ENCODE measurements at regions not wholly inside any gene's neighbourhood (a gene's known extent, or its start where the extent isn't known, plus 50 kb on each side); places are given as distances from the start of the nearest gene placed in this dataset.

- no peak for TF ChIP-seq RCOR1 (IDR thresholded peaks at IDR 0.05; ENCODE audit: borderline replicate concordance in 1 of 2, low read depth in 2 of 2, low read length in 2 of 2)
- no peak for TF ChIP-seq MTA3 (IDR thresholded peaks at IDR 0.05; ENCODE audit: borderline replicate concordance)
- TF ChIP-seq TAL1 (IDR thresholded peaks at IDR 0.05): no peak
- TF ChIP-seq HDAC2 (IDR thresholded peaks at IDR 0.05): no peak
- TF ChIP-seq MCM2 (IDR thresholded peaks at IDR 0.05; ENCODE audit: low read depth): no peak
- TF ChIP-seq DMBX1 (CRISPR knock-in tag; IDR thresholded peaks at IDR 0.05; ENCODE audit: borderline replicate concordance): no peak
- no peak for TF ChIP-seq SAFB (IDR thresholded peaks at IDR 0.05; ENCODE audit: borderline replicate concordance, low read depth, low read length)
- no peak for TF ChIP-seq POLR2G (IDR thresholded peaks at IDR 0.05; ENCODE audit: low read depth, low read length)
- no peak for TF ChIP-seq DACH1 (IDR thresholded peaks at IDR 0.05; ENCODE audit: partially characterized antibody)
- TF ChIP-seq ZNF778 (CRISPR knock-in tag; IDR thresholded peaks at IDR 0.05): no peak
- no peak for TF ChIP-seq RBM34 (IDR thresholded peaks at IDR 0.05; ENCODE audit: borderline replicate concordance, insufficient read depth, low read length)
- no peak for TF ChIP-seq CBFA2T3 (IDR thresholded peaks at IDR 0.05)
- TF ChIP-seq ELK3 (CRISPR knock-in tag; IDR thresholded peaks at IDR 0.05): no peak
- no peak for TF ChIP-seq GATAD2B (IDR thresholded peaks at IDR 0.05; ENCODE audit: borderline replicate concordance)
- no peak for TF ChIP-seq ZNF766 (CRISPR knock-in tag; conservative IDR thresholded peaks at IDR 0.05)
- no peak for TF ChIP-seq PYGO2 (tag; IDR thresholded peaks at IDR 0.05)
- in situ Hi-C loops (cut with MboI) (no loop called here), intact Hi-C loops (cut with micrococcal nuclease) (no loop called here)
- Histone ChIP-seq H3K4me3 (no peak overlapping the region), H3K79me2 (ENCODE audit: control insufficient read depth, insufficient read depth, low read length) (no peaks in the 10 kb centered on the region), H3K27ac (ENCODE audit: extremely low read depth, low read depth, low read length) (no peak overlapping the region), H3K36me3 (ENCODE audit: control insufficient read depth, insufficient read depth, low read length) (no peaks in the 10 kb centered on the region), H3K9ac (ENCODE audit: insufficient read depth in 1 of 2, low read depth in 2 of 2, low read length in 2 of 2) (no peak overlapping the region), H3K9me3 (replicated peaks; ENCODE audit: control insufficient read depth, insufficient read depth, low read depth, low read length) (no peaks in the 10 kb centered on the region), H4K20me1 (replicated peaks; ENCODE audit: control insufficient read depth, insufficient read depth, low read length) (no peaks in the 10 kb centered on the region; the same call in 1 of the 2 replicates), H3K9me1 (ENCODE audit: control insufficient read depth, insufficient read depth, low read length) (no peaks in the 10 kb centered on the region), H3K4me1 (replicated peaks in 1 of 2; ENCODE audit: control insufficient read depth in 2 of 2, insufficient read depth in 2 of 2, low read length in 2 of 2) (no peaks in the 10 kb centered on the region), H3K4me2 (ENCODE audit: insufficient read depth, low read length) (no peak overlapping the region), H2AFZ (ENCODE audit: low read depth, low read length) (no peak overlapping the region), H3K27me3 (ENCODE audit: control insufficient read depth in 2 of 2, insufficient read depth in 2 of 2, low read length in 2 of 2) (no peaks in the 10 kb centered on the region)
- ChIA-PET POLR2A (interaction anchor here (1.3 kb wide), 1 partner anchor 21 kb away, joined by 3 read pairs; no protein-coding TSS in a partner anchor), CTCF (ENCODE audit: low intra/inter-chr PET ratio) (no interaction called here)
- ATAC-seq (no peak), FAIRE-seq (no peak), DNase-seq (ENCODE audit: extremely low read depth in 1 of 4, low spot score in 3 of 4) (no peak)
- no TSS peak for BruUV-seq (replicated peaks)
Measured at GRCh38 chr2:133906396-133906795, 338.1 kb upstream of the NCKAP5 start.
